ENCODE measurements at regions not wholly inside any gene's neighbourhood (a gene's known extent, or its start where the extent isn't known, plus 50 kb on each side); places are given as distances from the start of the nearest gene placed in this dataset.

- Mint-ChIP-seq H3K36me3 (ENCODE audit: insufficient read depth) (peaks cover 2% of the 10 kb centered on the region), H3K27me3 (peaks cover 44% of the 10 kb centered on the region), H3K9me3 (no peaks in the 10 kb centered on the region), H3K4me3 (no peak overlapping the region), H3K4me1 (no peaks in the 10 kb centered on the region), H3K27ac (ENCODE audit: low read depth) (no peak overlapping the region)
- DNase-seq (ENCODE audit: low spot score in 2 of 2) (no peak), ATAC-seq (replicated peaks; ENCODE audit: extremely low read depth, poor library complexity, severe bottlenecking) (no peak)
These were observed 69.5 kb downstream of the C11orf91 start for GRCh38 chr11:33630936-33631748.

GRCh38 chr11:33624083-33624482 lies 76.5 kb downstream of the C11orf91 start:
- H3K27me3 Mint-ChIP-seq, result peaks cover 29% of the 10 kb centered on the region
- H3K36me3 Mint-ChIP-seq (ENCODE audit: insufficient read depth), result no peaks in the 10 kb centered on the region
- no peaks in the 10 kb centered on the region for H3K9me3 Mint-ChIP-seq
- no peaks in the 10 kb centered on the region for H3K4me1 Mint-ChIP-seq
- no peak overlapping the region for H3K4me3 Mint-ChIP-seq
- DNase-seq (ENCODE audit: low spot score in 2 of 2), result no peak
- no peak overlapping the region for H3K27ac Mint-ChIP-seq (ENCODE audit: low read depth)
- ATAC-seq (replicated peaks; ENCODE audit: extremely low read depth, poor library complexity, severe bottlenecking), result no peak

- no peaks in the 10 kb centered on the region for H3K9me3 Mint-ChIP-seq
- H3K4me3 Mint-ChIP-seq, result no peak overlapping the region
- ATAC-seq (replicated peaks; ENCODE audit: extremely low read depth, poor library complexity, severe bottlenecking) (no peak), DNase-seq (ENCODE audit: low spot score in 2 of 2) (no peak)
- no peaks in the 10 kb centered on the region for H3K4me1 Mint-ChIP-seq
- H3K27me3 Mint-ChIP-seq, result peaks cover 33% of the 10 kb centered on the region
- H3K36me3 Mint-ChIP-seq (ENCODE audit: insufficient read depth), result no peaks in the 10 kb centered on the region
- no peak overlapping the region for H3K27ac Mint-ChIP-seq (ENCODE audit: low read depth)
These were observed 77.8 kb downstream of the C11orf91 start for GRCh38 chr11:33622806-33623205.

DNA sequence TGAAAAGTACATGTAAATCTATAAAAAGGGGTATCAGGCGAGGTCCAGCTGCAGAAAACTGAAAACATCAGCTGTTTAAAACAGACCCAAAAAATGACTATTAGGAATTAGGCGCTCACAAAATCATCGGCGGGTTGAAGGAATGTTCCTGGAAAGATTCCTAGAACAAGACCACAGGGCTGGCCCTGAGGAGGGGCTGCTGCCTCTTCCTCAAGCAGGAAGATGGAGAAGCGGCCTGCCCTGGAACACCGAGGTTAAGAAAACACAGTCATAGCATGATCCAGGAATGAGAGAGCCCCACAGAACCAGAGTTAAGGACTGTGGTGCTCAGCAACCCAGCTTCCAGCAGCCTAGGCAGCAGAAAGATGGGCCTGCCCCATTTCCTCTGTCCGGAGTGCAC lies 78.4 kb downstream of the C11orf91 start:
- H3K36me3 Mint-ChIP-seq (ENCODE audit: insufficient read depth), result no peaks in the 10 kb centered on the region
- ATAC-seq (replicated peaks; ENCODE audit: extremely low read depth, poor library complexity, severe bottlenecking) (no peak), DNase-seq (ENCODE audit: low spot score in 2 of 2) (no peak)
- no peaks in the 10 kb centered on the region for H3K4me1 Mint-ChIP-seq
- H3K27me3 Mint-ChIP-seq, result peaks cover 39% of the 10 kb centered on the region
- no peaks in the 10 kb centered on the region for H3K9me3 Mint-ChIP-seq
- no peak overlapping the region for H3K27ac Mint-ChIP-seq (ENCODE audit: low read depth)
- H3K4me3 Mint-ChIP-seq, result no peak overlapping the region

- no peak overlapping the region for H3K4me3 Mint-ChIP-seq
- peaks cover 2% of the 10 kb centered on the region for H3K36me3 Mint-ChIP-seq (ENCODE audit: insufficient read depth)
- ATAC-seq (replicated peaks; ENCODE audit: extremely low read depth, poor library complexity, severe bottlenecking) (no peak), DNase-seq (ENCODE audit: low spot score in 2 of 2) (no peak)
- no peaks in the 10 kb centered on the region for H3K9me3 Mint-ChIP-seq
- peaks cover 55% of the 10 kb centered on the region for H3K27me3 Mint-ChIP-seq
- H3K4me1 Mint-ChIP-seq, result no peaks in the 10 kb centered on the region
- no peak overlapping the region for H3K27ac Mint-ChIP-seq (ENCODE audit: low read depth)
These were observed 80.0 kb downstream of the C11orf91 start for GRCh38 chr11:33620423-33621171.

GRCh38 chr11:33618956-33619355 lies 81.7 kb downstream of the C11orf91 start:
- H3K27ac Mint-ChIP-seq (ENCODE audit: low read depth), result no peak overlapping the region

GRCh38 chr11:33618351-33618710 lies 82.3 kb downstream of the C11orf91 start:
- Mint-ChIP-seq H3K27ac (ENCODE audit: low read depth) (no peak overlapping the region), H3K27me3 (peaks cover 55% of the 10 kb centered on the region)

More at GRCh38 chr11:33618956-33619355, 81.7 kb downstream of the C11orf91 start:
- H3K36me3 Mint-ChIP-seq (ENCODE audit: insufficient read depth), result peaks cover 2% of the 10 kb centered on the region
- ATAC-seq (replicated peaks; ENCODE audit: extremely low read depth, poor library complexity, severe bottlenecking) (no peak), DNase-seq (ENCODE audit: low spot score in 2 of 2) (no peak)
- peaks cover 55% of the 10 kb centered on the region for H3K27me3 Mint-ChIP-seq
- H3K4me3 Mint-ChIP-seq, result no peak overlapping the region
- no peaks in the 10 kb centered on the region for H3K4me1 Mint-ChIP-seq
- H3K9me3 Mint-ChIP-seq, result no peaks in the 10 kb centered on the region

DNA sequence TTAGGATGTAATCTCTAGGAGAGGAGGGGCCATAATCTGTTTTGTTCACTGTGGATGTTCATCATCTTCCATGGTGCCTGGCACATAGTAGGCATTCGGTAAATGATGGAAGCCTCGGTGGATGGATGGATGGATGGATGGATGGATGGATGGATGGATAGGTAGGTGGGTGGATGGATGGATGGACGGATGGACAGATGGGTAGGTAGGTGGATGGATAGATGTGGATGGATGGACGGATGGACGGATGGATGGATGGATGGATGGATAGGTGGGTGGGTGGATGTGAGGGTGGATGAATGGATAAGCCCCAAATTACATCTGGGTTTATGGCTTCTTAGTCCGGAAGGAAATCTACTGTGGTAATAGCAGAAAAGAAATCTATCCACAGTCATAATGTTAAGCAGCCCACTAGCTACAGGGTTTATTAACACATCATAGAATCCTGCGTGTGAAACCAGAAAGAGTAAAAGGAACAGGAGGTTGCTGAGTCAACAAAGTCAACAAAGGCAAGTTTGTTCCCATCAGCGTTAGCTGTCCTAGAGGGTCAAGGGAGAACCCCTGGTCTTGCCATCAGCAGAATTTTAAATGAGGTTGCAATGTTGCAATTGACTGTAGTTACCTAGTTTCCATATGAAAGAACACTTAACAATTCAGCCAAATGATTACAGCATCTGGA lies 82.8 kb downstream of the C11orf91 start:
- peaks cover 55% of the 10 kb centered on the region for H3K27me3 Mint-ChIP-seq
- ATAC-seq (replicated peaks; ENCODE audit: extremely low read depth, poor library complexity, severe bottlenecking) (no peak), DNase-seq (ENCODE audit: low spot score in 2 of 2) (no peak)
- H3K36me3 Mint-ChIP-seq (ENCODE audit: insufficient read depth), result peaks cover 2% of the 10 kb centered on the region
- no peaks in the 10 kb centered on the region for H3K4me1 Mint-ChIP-seq
- H3K27ac Mint-ChIP-seq (ENCODE audit: low read depth), result no peak overlapping the region
- H3K4me3 Mint-ChIP-seq, result no peak overlapping the region
- H3K9me3 Mint-ChIP-seq, result no peaks in the 10 kb centered on the region

More at GRCh38 chr11:33618351-33618710, 82.3 kb downstream of the C11orf91 start:
- no peak overlapping the region for H3K4me3 Mint-ChIP-seq
- no peaks in the 10 kb centered on the region for H3K9me3 Mint-ChIP-seq
- DNase-seq (ENCODE audit: low spot score in 2 of 2), result no peak
- H3K4me1 Mint-ChIP-seq, result no peaks in the 10 kb centered on the region
- no peak for ATAC-seq (replicated peaks; ENCODE audit: extremely low read depth, poor library complexity, severe bottlenecking)
- H3K36me3 Mint-ChIP-seq (ENCODE audit: insufficient read depth), result peaks cover 2% of the 10 kb centered on the region

DNA sequence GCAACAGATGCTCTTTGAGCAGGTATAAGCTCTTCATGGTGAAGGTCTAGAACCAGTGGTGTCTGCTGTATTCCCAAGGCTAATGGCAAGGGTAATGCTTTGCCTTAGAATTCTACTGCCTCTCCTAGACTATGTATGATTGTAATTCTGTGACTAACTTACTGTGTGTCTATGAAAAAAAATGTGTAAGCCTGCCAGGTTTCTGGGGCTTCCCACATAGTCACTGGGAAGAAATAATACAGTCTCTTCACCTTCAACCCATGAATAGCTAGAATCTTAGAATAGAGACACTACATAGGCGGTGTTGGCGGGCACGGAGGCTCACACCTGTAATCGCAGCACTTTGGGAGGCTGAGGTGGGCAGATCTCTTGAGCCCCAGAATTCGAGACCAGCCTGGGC lies 84.1 kb downstream of the C11orf91 start:
- no peak overlapping the region for H3K4me3 Mint-ChIP-seq
- no peaks in the 10 kb centered on the region for H3K4me1 Mint-ChIP-seq
- DNase-seq (ENCODE audit: low spot score in 2 of 2) (no peak), ATAC-seq (replicated peaks; ENCODE audit: extremely low read depth, poor library complexity, severe bottlenecking) (no peak)
- H3K36me3 Mint-ChIP-seq (ENCODE audit: insufficient read depth), result peaks cover 2% of the 10 kb centered on the region
- no peaks in the 10 kb centered on the region for H3K9me3 Mint-ChIP-seq
- peaks cover 47% of the 10 kb centered on the region for H3K27me3 Mint-ChIP-seq
- no peak overlapping the region for H3K27ac Mint-ChIP-seq (ENCODE audit: low read depth)

DNA sequence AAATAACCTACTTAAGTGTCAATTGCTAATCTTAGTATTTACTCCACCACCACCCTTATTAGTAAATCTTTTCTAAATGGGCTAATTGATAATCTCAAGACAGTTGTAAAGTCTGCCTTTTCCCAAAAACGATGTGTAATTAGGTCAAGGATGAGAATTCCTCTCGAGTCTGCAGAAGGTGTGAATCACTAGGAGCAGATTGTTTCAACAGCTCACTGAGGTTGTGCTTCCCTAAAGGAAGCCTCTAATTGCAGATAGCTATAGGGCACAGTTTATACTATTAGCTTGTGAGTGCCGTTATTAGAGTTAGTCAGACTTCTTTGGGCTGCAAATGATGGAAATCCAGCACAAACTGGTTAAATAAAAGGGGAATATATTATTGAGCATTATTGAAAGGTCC lies 84.9 kb downstream of the C11orf91 start:
- H3K4me1 Mint-ChIP-seq, result no peaks in the 10 kb centered on the region
- no peak overlapping the region for H3K4me3 Mint-ChIP-seq
- H3K27me3 Mint-ChIP-seq, result peaks cover 39% of the 10 kb centered on the region
- ATAC-seq (replicated peaks; ENCODE audit: extremely low read depth, poor library complexity, severe bottlenecking) (no peak), DNase-seq (ENCODE audit: low spot score in 2 of 2) (no peak)
- no peak overlapping the region for H3K27ac Mint-ChIP-seq (ENCODE audit: low read depth)
- H3K36me3 Mint-ChIP-seq (ENCODE audit: insufficient read depth), result peaks cover 2% of the 10 kb centered on the region
- no peaks in the 10 kb centered on the region for H3K9me3 Mint-ChIP-seq

DNA sequence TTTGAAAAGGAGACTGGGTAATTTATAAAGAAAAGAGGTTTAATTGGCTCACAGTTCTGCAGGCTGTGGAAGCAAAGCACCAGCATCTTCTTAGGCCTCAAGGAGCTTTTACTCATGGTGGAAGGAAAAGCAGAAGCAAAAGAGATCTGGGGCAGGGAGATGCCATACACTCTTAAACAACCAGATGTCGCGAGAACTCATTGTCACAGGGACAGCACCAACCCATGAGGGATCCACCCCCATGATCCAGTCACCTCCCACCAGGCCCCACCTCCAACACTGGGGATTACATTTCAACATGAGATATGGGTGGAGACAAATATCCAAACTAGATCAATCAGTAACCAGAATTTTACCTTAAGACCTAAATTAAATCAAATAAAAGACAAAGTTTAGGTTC lies 87.2 kb downstream of the C11orf91 start:
- no peak overlapping the region for H3K4me3 Mint-ChIP-seq
- no peaks in the 10 kb centered on the region for H3K4me1 Mint-ChIP-seq
- H3K9me3 Mint-ChIP-seq, result no peaks in the 10 kb centered on the region
- no peak overlapping the region for H3K27ac Mint-ChIP-seq (ENCODE audit: low read depth)
- ATAC-seq (replicated peaks; ENCODE audit: extremely low read depth, poor library complexity, severe bottlenecking) (no peak), DNase-seq (ENCODE audit: low spot score in 2 of 2) (no peak)
- H3K36me3 Mint-ChIP-seq (ENCODE audit: insufficient read depth), result peaks cover 2% of the 10 kb centered on the region
- peaks cover 26% of the 10 kb centered on the region for H3K27me3 Mint-ChIP-seq

DNA sequence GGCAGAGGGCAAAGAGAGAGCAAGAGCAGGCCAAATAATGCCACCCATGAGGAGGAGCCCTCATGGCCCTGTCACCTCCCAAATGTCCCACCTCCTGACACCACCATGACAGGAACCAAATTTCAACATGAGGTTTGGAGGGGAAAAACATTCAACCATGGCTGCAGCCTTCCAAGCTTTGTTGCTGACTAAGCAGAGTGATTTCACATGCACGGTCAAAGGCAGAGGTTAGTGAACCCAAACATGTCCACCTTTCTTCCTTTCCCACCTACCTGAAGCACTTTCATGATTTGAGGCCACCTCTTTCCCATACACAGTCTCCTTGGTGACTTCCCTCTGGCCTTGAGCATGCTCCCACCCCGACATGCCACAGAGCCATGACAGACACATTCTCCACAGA lies 89.7 kb downstream of the C11orf91 start:
- no peaks in the 10 kb centered on the region for H3K9me3 Mint-ChIP-seq
- ATAC-seq (replicated peaks; ENCODE audit: extremely low read depth, poor library complexity, severe bottlenecking), result no peak

More for the DNA sequence above, 89.7 kb downstream of the C11orf91 start:
- DNase-seq (ENCODE audit: low spot score in 2 of 2), result no peak
- peaks cover 3% of the 10 kb centered on the region for H3K27me3 Mint-ChIP-seq
- H3K4me1 Mint-ChIP-seq, result no peaks in the 10 kb centered on the region
- no peak overlapping the region for H3K27ac Mint-ChIP-seq (ENCODE audit: low read depth)
- H3K4me3 Mint-ChIP-seq, result no peak overlapping the region
- H3K36me3 Mint-ChIP-seq (ENCODE audit: insufficient read depth), result no peaks in the 10 kb centered on the region

Measured in central memory CD8-positive, alpha-beta T cell (primary cell).